ENCODE measurements at regions not wholly inside any gene's neighbourhood (a gene's known extent, or its start where the extent isn't known, plus 50 kb on each side); places are given as distances from the start of the nearest gene placed in this dataset.

- TF ChIP-seq ZNF354C (tag by site-specific recombination; IDR thresholded peaks at IDR 0.05; ENCODE audit: borderline replicate concordance, low read depth) = no peak
- TF ChIP-seq PBX3 (CRISPR knock-in tag; IDR thresholded peaks at IDR 0.05) = no peak
- TF ChIP-seq ZNF121 (tag by site-specific recombination; IDR thresholded peaks at IDR 0.05) = no peak
- TF ChIP-seq REST (tag by site-specific recombination; IDR thresholded peaks at IDR 0.05) = no peak
- TF ChIP-seq ZBTB10 (tag by site-specific recombination; IDR thresholded peaks at IDR 0.05) = no peak
These were observed 658.6 kb downstream of the ISL1 start for GRCh38 chr5:52041842-52042241.

All from HEK293 (cell line).